A204.1 (cell line): ENCODE measurements at regions not wholly inside any gene's neighbourhood (a gene's known extent, or its start where the extent isn't known, plus 50 kb on each side); places are given as distances from the start of the nearest gene placed in this dataset.
A peak's percentile ranks its signal among the peaks of the same experiment; 100 is the strongest.

ENCODE experiments used
- FAIRE-seq: peaks from 2 replicates; lab custom pipeline; 2012; peaks lifted over from hg19 to GRCh38; lab: Jason Lieb, UNC

- FAIRE-seq = no peak
Measured at GRCh38 chr2:205902041-205902899, 183.7 kb downstream of the INO80D start.

- no peak for FAIRE-seq
Measured at GRCh38 chr2:205901491-205901890, 184.5 kb downstream of the INO80D start.

GRCh38 chr2:205898744-205899143 lies 187.2 kb downstream of the INO80D start:
- FAIRE-seq = no peak

GRCh38 chr2:205895981-205896655 lies 189.9 kb downstream of the INO80D start:
- no peak for FAIRE-seq

GRCh38 chr2:205892665-205893259 lies 193.2 kb downstream of the INO80D start:
- FAIRE-seq = no peak

GRCh38 chr2:205892251-205892655 lies 193.7 kb downstream of the INO80D start:
- FAIRE-seq = no peak

- no peak for FAIRE-seq
Measured at GRCh38 chr2:205889114-205889513, 196.9 kb downstream of the INO80D start.

GRCh38 chr2:205887637-205888036 lies 198.3 kb downstream of the INO80D start:
- FAIRE-seq = no peak

GRCh38 chr2:205885492-205886099 lies 200.4 kb downstream of the INO80D start:
- FAIRE-seq = peak; percentile 64

- no peak for FAIRE-seq
Measured at GRCh38 chr2:205883965-205884364, 201.7 kb downstream of the NRP2 start.

GRCh38 chr2:205882806-205883425 lies 200.6 kb downstream of the NRP2 start:
- no peak for FAIRE-seq

- FAIRE-seq = no peak
Measured at GRCh38 chr2:205880048-205880447, 197.7 kb downstream of the NRP2 start.

- FAIRE-seq = no peak
Measured at GRCh38 chr2:205878999-205879762, 196.9 kb downstream of the NRP2 start.

- no peak for FAIRE-seq
Measured at GRCh38 chr2:205877496-205877895, 195.2 kb downstream of the NRP2 start.

- no peak for FAIRE-seq
Measured at GRCh38 chr2:205876127-205876526, 193.8 kb downstream of the NRP2 start.

- FAIRE-seq = no peak
Measured at GRCh38 chr2:205872716-205873115, 190.4 kb downstream of the NRP2 start.

GRCh38 chr2:205869439-205869838 lies 187.1 kb downstream of the NRP2 start:
- no peak for FAIRE-seq

GRCh38 chr2:205868773-205869333 lies 186.6 kb downstream of the NRP2 start:
- no peak for FAIRE-seq

- FAIRE-seq = no peak
Measured at GRCh38 chr2:205868053-205868452, 185.8 kb downstream of the NRP2 start.

- no peak for FAIRE-seq
Measured at GRCh38 chr2:205867371-205867770, 185.1 kb downstream of the NRP2 start.

GRCh38 chr2:205865905-205866441 lies 183.7 kb downstream of the NRP2 start:
- FAIRE-seq = no peak
